Right lobe of liver (tissue), 6 donors: ENCODE measurements at regions not wholly inside any gene's neighbourhood (a gene's known extent, or its start where the extent isn't known, plus 50 kb on each side); places are given as distances from the start of the nearest gene placed in this dataset.

Experiments
- ATAC-seq, 4 donors: fragments of 200-7000 bp; cut with Tn5 transposase; one replicate each; pipeline ENCODE4 v1.9.1; 2020; ENCODE audit warnings: mild to moderate bottlenecking in 4 of 4, moderate library complexity in 4 of 4
- DNase-seq, 3 donors: peaks; one replicate each; pipeline ENCODE4 v3.0.0-alpha.2; 2020
- H3K27ac ChIP-seq, 3 donors: fragments of 200-600 bp; one replicate each; pipeline ENCODE4 v1.8.0; 2022
- H3K27me3 ChIP-seq, 2 donors: fragments of 200-600 bp; one replicate each; pipeline ENCODE4 v1.8.0; 2022
- H3K36me3 ChIP-seq, 4 donors: fragments of 200-600 bp; sonication (generic) in 1 of 4; one replicate each; pipeline versions ENCODE4 v1.5.1 to v1.8.0; 2017 to 2022; ENCODE audit warnings: control low read depth in 1 of 4
- H3K4me1 ChIP-seq, 4 donors: fragments of 200-600 bp; sonication (generic) in 1 of 4; one replicate each; pipeline versions ENCODE4 v1.5.1 to v1.8.0; 2017 to 2022; ENCODE audit warnings: control low read depth in 1 of 4
- H3K4me3 ChIP-seq, 3 donors: fragments of 200-600 bp; one replicate each; pipeline ENCODE4 v1.8.0; 2022
- H3K9me3 ChIP-seq, 4 donors: fragments of 200-600 bp; sonication (generic) in 1 of 4; one replicate each; pipeline versions ENCODE4 v1.5.1 to v1.8.0; 2017 to 2022; ENCODE audit warnings: control low read depth in 1 of 4
- POLR2A ChIP-seq: fragments of 450-650 bp; IDR thresholded peaks from one replicate; pipeline ENCODE4 v1.6.1; 2017; ENCODE audit warnings: antibody characterized with exemption, mild to moderate bottlenecking
- WGBS: methylation state at CpG from one replicate; pipeline ENCODE4 v1.1.6; 2018; ENCODE audit warnings: low coverage, low lambda C conversion rate; ENCODE audit not compliant: insufficient coverage; ENCODE audit errors: missing lambda C conversion rate; 5-methylcytosine and 5-hydroxymethylcytosine counted together
- intact Hi-C, 2 donors: fragments of 100-400 bp; cut with DNase I; formaldehyde crosslinking; loops; one replicate each; pipeline versions ENCODE4 v1.11.2 to v1.14.1; 2022
- TF ChIP-seq, protein P1 (sequence below), 4 donors: fragments of 200-600 bp in 3 of 4; fragments of 450-650 bp in 1 of 4; IDR thresholded peaks; one replicate each; pipeline versions ENCODE4 v1.5.1 to v1.8.0; 2016 to 2022; ENCODE audit warnings: antibody characterized with exemption in 4 of 4, mild to moderate bottlenecking in 2 of 4
- donor health status: DM: no; HTN: yes; CAD: no.
- donor health status: DM: no; HTN: no; CAD: no.
- donor health status: DM: no; HTN: no; CAD: no.
- donor health status: DM: no; HTN: yes; CAD: no.
- donor health status: DM: no; HTN: yes; CAD: no.

DNA sequence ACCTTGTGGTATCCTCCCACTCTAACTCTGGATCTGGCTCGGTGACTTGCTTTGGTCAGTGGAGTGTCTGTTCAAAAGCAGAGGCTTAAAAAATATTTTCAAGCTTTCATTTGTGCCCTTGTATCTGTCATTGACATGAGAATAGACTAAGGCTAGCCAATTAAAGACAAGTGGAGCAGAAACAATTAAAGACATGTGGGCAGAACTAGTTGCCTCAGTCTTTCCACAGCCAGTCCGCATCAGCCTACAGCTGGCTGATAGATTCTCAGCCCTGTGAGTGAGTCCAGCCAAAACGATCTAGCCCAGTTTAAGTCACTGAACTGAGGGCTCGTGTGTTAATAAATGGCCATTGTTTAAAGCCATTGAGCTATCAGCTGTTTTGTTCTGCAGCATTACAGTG, 185.2 kb upstream of the DGKB start:
- no peak for DNase-seq
- H3K9me3 ChIP-seq, result no peaks in the 10 kb centered on the region
- no peak for ATAC-seq
- no peaks in the 10 kb centered on the region for H3K4me1 ChIP-seq
- WGBS, result 71% methylated on average over 4 of the region's 4 CpGs
- intact Hi-C loops, result no loop called here
- no peaks in the 10 kb centered on the region for H3K27me3 ChIP-seq
- H3K4me3 ChIP-seq, result no peak overlapping the region
- no peak overlapping the region for H3K27ac ChIP-seq
- H3K36me3 ChIP-seq, result no peaks in the 10 kb centered on the region
- no peak for TF ChIP-seq POLR2A
- TF ChIP-seq, protein P1, sequence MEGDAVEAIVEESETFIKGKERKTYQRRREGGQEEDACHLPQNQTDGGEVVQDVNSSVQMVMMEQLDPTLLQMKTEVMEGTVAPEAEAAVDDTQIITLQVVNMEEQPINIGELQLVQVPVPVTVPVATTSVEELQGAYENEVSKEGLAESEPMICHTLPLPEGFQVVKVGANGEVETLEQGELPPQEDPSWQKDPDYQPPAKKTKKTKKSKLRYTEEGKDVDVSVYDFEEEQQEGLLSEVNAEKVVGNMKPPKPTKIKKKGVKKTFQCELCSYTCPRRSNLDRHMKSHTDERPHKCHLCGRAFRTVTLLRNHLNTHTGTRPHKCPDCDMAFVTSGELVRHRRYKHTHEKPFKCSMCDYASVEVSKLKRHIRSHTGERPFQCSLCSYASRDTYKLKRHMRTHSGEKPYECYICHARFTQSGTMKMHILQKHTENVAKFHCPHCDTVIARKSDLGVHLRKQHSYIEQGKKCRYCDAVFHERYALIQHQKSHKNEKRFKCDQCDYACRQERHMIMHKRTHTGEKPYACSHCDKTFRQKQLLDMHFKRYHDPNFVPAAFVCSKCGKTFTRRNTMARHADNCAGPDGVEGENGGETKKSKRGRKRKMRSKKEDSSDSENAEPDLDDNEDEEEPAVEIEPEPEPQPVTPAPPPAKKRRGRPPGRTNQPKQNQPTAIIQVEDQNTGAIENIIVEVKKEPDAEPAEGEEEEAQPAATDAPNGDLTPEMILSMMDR (IDR thresholded peaks at IDR 0.05), result no peak

DNA sequence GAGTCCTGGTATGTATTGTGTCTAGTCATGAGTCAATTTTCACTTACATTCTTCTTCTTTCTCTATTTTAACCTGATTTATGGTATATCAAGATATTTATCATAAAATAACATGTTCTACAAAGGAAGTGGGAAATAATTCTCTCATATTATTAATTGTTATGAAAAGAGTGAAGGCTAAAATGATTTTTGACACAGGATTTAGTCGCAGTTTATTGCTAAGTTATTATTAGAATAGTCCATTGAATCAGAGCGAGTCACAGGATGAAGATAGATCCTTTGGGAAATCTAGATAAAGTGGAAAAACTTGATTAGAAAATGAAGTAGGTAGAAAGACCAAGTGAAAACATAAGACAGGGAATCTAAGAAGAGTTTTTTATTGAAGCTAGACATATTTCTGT, 184.3 kb upstream of the DGKB start:
- Histone ChIP-seq H3K9me3 (no peaks in the 10 kb centered on the region), H3K36me3 (no peaks in the 10 kb centered on the region), H3K4me1 (no peaks in the 10 kb centered on the region), H3K4me3 (no peak overlapping the region), H3K27me3 (no peaks in the 10 kb centered on the region), H3K27ac (no peak overlapping the region)
- ATAC-seq, result no peak
- no peak for TF ChIP-seq POLR2A
- TF ChIP-seq, protein P1 (IDR thresholded peaks at IDR 0.05), result no peak
- 65% methylated on average over 2 of the region's 2 CpGs for WGBS
- DNase-seq, result no peak
- intact Hi-C loops, result no loop called here

DNA sequence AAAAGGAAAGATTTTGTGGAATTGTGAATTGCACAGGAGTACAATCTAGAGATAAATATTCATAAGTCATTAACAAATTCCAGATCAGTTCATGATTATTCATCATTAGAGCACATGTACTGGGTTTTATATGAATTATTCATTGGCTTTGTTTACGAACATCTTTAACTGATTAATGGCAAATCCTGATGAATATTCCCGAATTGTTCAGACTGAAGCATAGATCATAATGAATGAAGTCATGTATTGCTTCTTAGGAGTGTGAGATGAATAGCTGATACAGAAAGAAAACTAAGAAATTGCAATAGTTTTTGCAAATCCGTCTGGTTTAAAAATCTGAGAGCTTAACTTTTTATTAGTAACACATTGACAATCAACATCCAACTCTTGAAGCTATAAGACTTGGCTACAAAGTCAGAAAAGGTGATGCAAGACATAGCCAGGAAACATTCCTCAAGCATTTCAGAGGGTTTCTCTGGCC, 183.6 kb upstream of the DGKB start:
- ATAC-seq, result no peak
- Histone ChIP-seq H3K27me3 (no peaks in the 10 kb centered on the region), H3K27ac (no peak overlapping the region), H3K9me3 (no peaks in the 10 kb centered on the region), H3K36me3 (no peaks in the 10 kb centered on the region), H3K4me1 (no peaks in the 10 kb centered on the region), H3K4me3 (no peak overlapping the region)
- 58% methylated on average over 3 of the region's 3 CpGs for WGBS
- intact Hi-C loops, result no loop called here
- TF ChIP-seq, protein P1 (IDR thresholded peaks at IDR 0.05), result no peak
- no peak for TF ChIP-seq POLR2A
- no peak for DNase-seq

DNA sequence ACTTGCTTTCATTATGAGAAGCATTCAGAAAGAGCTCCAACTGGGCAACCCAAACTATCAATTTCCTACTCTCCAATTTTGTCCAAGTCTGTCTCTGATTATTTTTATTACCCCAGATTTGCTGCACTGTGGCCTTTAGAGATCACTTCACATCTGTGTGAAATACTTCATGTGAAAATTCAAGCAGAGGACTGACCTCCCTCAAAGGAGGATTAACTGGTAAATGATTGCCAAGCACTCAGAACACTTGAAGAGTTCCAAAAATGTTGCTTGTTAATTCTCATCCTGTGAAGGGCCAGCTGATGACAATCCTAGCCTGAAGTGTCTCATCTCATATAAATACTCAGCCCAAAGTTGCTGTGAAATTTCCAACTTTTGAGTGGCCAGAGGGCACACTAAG, 182.8 kb upstream of the DGKB start:
- Histone ChIP-seq H3K27me3 (no peaks in the 10 kb centered on the region), H3K27ac (no peak overlapping the region), H3K36me3 (no peaks in the 10 kb centered on the region), H3K4me3 (no peak overlapping the region), H3K4me1 (no peaks in the 10 kb centered on the region), H3K9me3 (no peaks in the 10 kb centered on the region)
- intact Hi-C loops, result no loop called here
- DNase-seq (no peak), ATAC-seq (no peak)
- TF ChIP-seq POLR2A, result no peak
- TF ChIP-seq, protein P1 (IDR thresholded peaks at IDR 0.05), result no peak

DNA sequence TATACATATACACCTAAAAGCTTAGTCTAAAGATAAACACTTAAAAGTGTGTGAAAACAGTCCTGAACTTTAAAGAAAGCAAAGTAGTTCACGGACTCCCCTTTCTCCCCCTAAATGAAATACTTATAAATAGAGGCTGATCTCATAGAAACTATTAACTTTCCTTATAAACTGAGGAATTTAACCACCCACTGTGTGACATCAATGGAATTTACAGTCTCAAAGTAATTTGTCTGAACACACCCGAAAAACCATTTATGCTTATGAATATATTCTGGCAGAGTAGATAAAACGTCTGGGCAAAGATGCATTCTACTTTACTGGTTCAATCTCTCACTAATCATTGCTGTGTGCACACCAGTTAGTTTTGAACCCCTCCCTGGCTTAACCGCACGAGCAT, 181.8 kb upstream of the DGKB start:
- Histone ChIP-seq H3K36me3 (no peaks in the 10 kb centered on the region), H3K4me3 (no peak overlapping the region), H3K27ac (no peak overlapping the region), H3K27me3 (no peaks in the 10 kb centered on the region), H3K4me1 (no peaks in the 10 kb centered on the region), H3K9me3 (no peaks in the 10 kb centered on the region)
- TF ChIP-seq, protein P1 (IDR thresholded peaks at IDR 0.05), result no peak
- no peak for TF ChIP-seq POLR2A
- DNase-seq (no peak), ATAC-seq (no peak)
- intact Hi-C loops, result no loop called here
- WGBS, result 69% methylated on average over 5 of the region's 5 CpGs
